ENCODE measurements at regions not wholly inside any gene's neighbourhood (a gene's known extent, or its start where the extent isn't known, plus 50 kb on each side); places are given as distances from the start of the nearest gene placed in this dataset.

GRCh38 chr5:92494508-92494907 lies 1086.5 kb downstream of the NR2F1-AS1 start:
- 87 to 93% (median 88%) methylated on average over 5 of the region's 5 CpGs for WGBS, 4 donors
- no peaks in the 10 kb centered on the region for H3K9me3 ChIP-seq
- no peaks in the 10 kb centered on the region for H3K36me3 ChIP-seq
- H3K27me3 ChIP-seq: no peaks in the 10 kb centered on the region
- intact Hi-C loops (cut with DNase I): no loop called here
- H3K27ac ChIP-seq: no peak overlapping the region
- no peaks in the 10 kb centered on the region for H3K4me1 ChIP-seq
- no peak overlapping the region for H3K4me3 ChIP-seq
- TF ChIP-seq CTCF (IDR thresholded peaks at IDR 0.05): no peak
- ATAC-seq (no peak), DNase-seq (no peak)

GRCh38 chr5:92492908-92493307 lies 1088.1 kb downstream of the NR2F1-AS1 start:
- no peak for DNase-seq
- no peaks in the 10 kb centered on the region for H3K36me3 ChIP-seq
- no peak for ATAC-seq
- no peak overlapping the region for H3K4me3 ChIP-seq
- no peaks in the 10 kb centered on the region for H3K9me3 ChIP-seq
- H3K4me1 ChIP-seq: no peaks in the 10 kb centered on the region
- intact Hi-C loops (cut with DNase I): no loop called here
- H3K27ac ChIP-seq: no peak overlapping the region
- TF ChIP-seq POLR2A (IDR thresholded peaks at IDR 0.05): no peak
- TF ChIP-seq CTCF (IDR thresholded peaks at IDR 0.05): no peak
- H3K27me3 ChIP-seq: no peaks in the 10 kb centered on the region
- WGBS, 4 donors: 18 to 31% (median 29%) methylated on average over 3 of the region's 3 CpGs

GRCh38 chr5:92484484-92484883 lies 1096.5 kb downstream of the NR2F1-AS1 start:
- H3K4me1 ChIP-seq: no peaks in the 10 kb centered on the region
- DNase-seq (no peak), ATAC-seq (no peak)
- H3K36me3 ChIP-seq: no peaks in the 10 kb centered on the region
- peaks cover 0 to 5% (median 0%) of the 10 kb centered on the region in 12 donors for H3K9me3 ChIP-seq
- H3K27me3 ChIP-seq: no peaks in the 10 kb centered on the region
- H3K4me3 ChIP-seq: no peak overlapping the region
- intact Hi-C loops (cut with DNase I): no loop called here
- H3K27ac ChIP-seq: no peak overlapping the region
- TF ChIP-seq CTCF (IDR thresholded peaks at IDR 0.05) (no peak), POLR2A (IDR thresholded peaks at IDR 0.05) (no peak)

GRCh38 chr5:92472981-92473566 lies 1090.0 kb upstream of the ARRDC3 start:
- intact Hi-C loops (cut with DNase I): no loop called here
- H3K27me3 ChIP-seq: no peaks in the 10 kb centered on the region
- DNase-seq (no peak), ATAC-seq (no peak)
- no peaks in the 10 kb centered on the region for H3K36me3 ChIP-seq
- H3K4me1 ChIP-seq: no peaks in the 10 kb centered on the region
- H3K4me3 ChIP-seq: no peak overlapping the region
- H3K9me3 ChIP-seq: peaks cover 0 to 23% (median 9%) of the 10 kb centered on the region in 12 donors
- no peak for TF ChIP-seq CTCF (IDR thresholded peaks at IDR 0.05)
- TF ChIP-seq POLR2A (IDR thresholded peaks at IDR 0.05): no peak
- 59 to 77% (median 70%) methylated on average over 1 of the region's 1 CpG for WGBS, 4 donors
- no peak overlapping the region for H3K27ac ChIP-seq

Measured in heart left ventricle (tissue), 16 donors.